ENCODE measurements at regions not wholly inside any gene's neighbourhood (a gene's known extent, or its start where the extent isn't known, plus 50 kb on each side); places are given as distances from the start of the nearest gene placed in this dataset.

DNA sequence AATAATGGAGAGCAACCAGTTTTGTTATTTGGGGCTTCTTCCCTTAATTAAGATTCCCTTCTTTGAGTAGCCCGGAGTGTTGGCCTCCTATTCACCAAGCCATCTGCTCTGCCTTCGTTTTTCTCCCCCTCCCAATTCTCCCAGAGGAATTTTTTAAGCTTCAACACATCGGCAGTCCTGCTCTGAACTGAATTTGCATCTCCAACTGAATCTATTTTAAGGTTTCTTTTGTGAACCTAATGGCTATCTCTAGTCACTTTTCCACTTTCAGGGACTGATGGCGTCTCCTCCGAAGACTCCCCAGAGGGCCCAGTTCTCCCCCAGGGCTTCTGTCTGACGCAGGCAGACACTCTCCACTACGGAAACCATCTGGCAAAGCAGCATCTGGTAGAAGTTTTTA, 280.2 kb downstream of the ADGRA3 start:
- TF ChIP-seq CTCF (IDR thresholded peaks at IDR 0.05): no peak
- H3K27ac Mint-ChIP-seq: no peak overlapping the region
- H3K4me3 Mint-ChIP-seq: no peak overlapping the region
- CTCF ChIA-PET: no interaction called here
- H3K27me3 Mint-ChIP-seq: peaks cover 9% of the 10 kb centered on the region
- H3K9me3 Mint-ChIP-seq: peaks cover 2% of the 10 kb centered on the region
- intact Hi-C loops (cut with DNase I, micrococcal nuclease): no loop called here
- Histone ChIP-seq H3K4me3 (ENCODE audit: low read length) (no peak overlapping the region), H3K27me3 (ENCODE audit: control insufficient read depth in 1 of 2, insufficient read depth in 2 of 2, low read length in 2 of 2) (no peaks in the 10 kb centered on the region), H3K27ac (ENCODE audit: low read depth in 1 of 2, low read length in 2 of 2) (no peak overlapping the region), H3K4me1 (ENCODE audit: insufficient read depth, low read length) (no peaks in the 10 kb centered on the region), H3K36me3 (ENCODE audit: insufficient read depth, low read length) (no peaks in the 10 kb centered on the region), H3K9me3 (ENCODE audit: control insufficient read depth in 1 of 2, insufficient read depth in 1 of 2, low read length in 2 of 2) (peaks cover 0 to 14% of the 10 kb centered on the region in 2 experiments)
- H3K36me3 Mint-ChIP-seq (ENCODE audit: low read depth): no peaks in the 10 kb centered on the region
- DNase-seq (no peak), ATAC-seq (ENCODE audit: poor library complexity) (no peak)
- POLR2A ChIA-PET: no interaction called here
- H3K4me1 Mint-ChIP-seq (ENCODE audit: low read depth): no peaks in the 10 kb centered on the region

GRCh38 chr4:22233230-22233629, 282.6 kb downstream of the ADGRA3 start:
- no peak for TF ChIP-seq CTCF (IDR thresholded peaks at IDR 0.05)
- no peak for DNase-seq
- POLR2A ChIA-PET: no interaction called here
- Mint-ChIP-seq H3K4me3 (no peak overlapping the region), H3K9me3 (peaks cover 6% of the 10 kb centered on the region), H3K27me3 (peaks cover 9% of the 10 kb centered on the region), H3K4me1 (ENCODE audit: low read depth) (no peaks in the 10 kb centered on the region), H3K27ac (no peak overlapping the region), H3K36me3 (ENCODE audit: low read depth) (no peaks in the 10 kb centered on the region)
- intact Hi-C loops (cut with DNase I, micrococcal nuclease): no loop called here
- Histone ChIP-seq H3K4me1 (ENCODE audit: insufficient read depth, low read length) (no peaks in the 10 kb centered on the region), H3K27ac (ENCODE audit: low read depth in 1 of 2, low read length in 2 of 2) (no peak overlapping the region), H3K27me3 (ENCODE audit: control insufficient read depth in 1 of 2, insufficient read depth in 2 of 2, low read length in 2 of 2) (no peaks in the 10 kb centered on the region), H3K4me3 (ENCODE audit: low read length) (no peak overlapping the region), H3K9me3 (ENCODE audit: control insufficient read depth in 1 of 2, insufficient read depth in 1 of 2, low read length in 2 of 2) (peaks cover 0 to 11% of the 10 kb centered on the region in 2 experiments), H3K36me3 (ENCODE audit: insufficient read depth, low read length) (no peaks in the 10 kb centered on the region)
- ATAC-seq (ENCODE audit: poor library complexity): no peak
- CTCF ChIA-PET: no interaction called here

DNA sequence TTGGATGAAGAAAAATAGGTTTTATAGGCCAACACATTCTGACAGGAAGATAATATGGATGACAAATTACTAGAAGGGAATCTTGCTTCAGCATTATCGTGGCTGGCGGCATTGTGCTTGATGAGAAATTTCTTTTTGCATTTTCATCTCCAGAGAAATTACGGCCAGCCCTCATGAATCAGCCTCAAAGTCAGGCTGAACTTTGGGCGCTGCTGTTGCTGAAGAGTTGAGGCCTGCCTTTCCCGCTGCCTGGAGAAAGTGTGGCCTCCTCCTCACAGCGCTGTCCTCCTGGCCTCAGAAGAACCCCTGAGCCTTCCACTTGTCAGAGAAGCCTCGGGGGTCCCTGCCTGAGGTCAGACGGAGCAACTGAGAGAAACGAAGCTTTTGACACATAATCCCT, 272.4 kb upstream of the KCNIP4 start:
- POLR2A ChIA-PET: no interaction called here
- Histone ChIP-seq H3K36me3 (ENCODE audit: insufficient read depth, low read length) (no peaks in the 10 kb centered on the region), H3K27me3 (ENCODE audit: control insufficient read depth in 1 of 2, insufficient read depth in 2 of 2, low read length in 2 of 2) (no peaks in the 10 kb centered on the region), H3K4me3 (ENCODE audit: low read length) (no peak overlapping the region), H3K27ac (ENCODE audit: low read depth in 1 of 2, low read length in 2 of 2) (no peak overlapping the region), H3K9me3 (ENCODE audit: control insufficient read depth in 1 of 2, insufficient read depth in 1 of 2, low read length in 2 of 2) (peaks cover 0 to 3% of the 10 kb centered on the region in 2 experiments), H3K4me1 (ENCODE audit: insufficient read depth, low read length) (no peaks in the 10 kb centered on the region)
- intact Hi-C loops (cut with DNase I, micrococcal nuclease): no loop called here
- Mint-ChIP-seq H3K27me3 (no peaks in the 10 kb centered on the region), H3K4me3 (no peak overlapping the region), H3K36me3 (ENCODE audit: low read depth) (no peaks in the 10 kb centered on the region), H3K4me1 (ENCODE audit: low read depth) (no peaks in the 10 kb centered on the region), H3K9me3 (peaks cover 3% of the 10 kb centered on the region), H3K27ac (no peak overlapping the region)
- ATAC-seq (ENCODE audit: poor library complexity): no peak
- CTCF ChIA-PET: no interaction called here
- DNase-seq: no peak
- TF ChIP-seq CTCF (IDR thresholded peaks at IDR 0.05): no peak

Measured in CD4-positive, alpha-beta T cell (primary cell).